ENCODE measurements at regions not wholly inside any gene's neighbourhood (a gene's known extent, or its start where the extent isn't known, plus 50 kb on each side); places are given as distances from the start of the nearest gene placed in this dataset.

GRCh38 chr7:26584326-26584725 is 280.1 kb downstream of the SKAP2 start:
- no peaks in the 10 kb centered on the region for H3K9me3 Mint-ChIP-seq (ENCODE audit: insufficient read depth)
- CTCF ChIA-PET, result no interaction called here
- TF ChIP-seq EZH2 (IDR thresholded peaks at IDR 0.05; ENCODE audit: borderline replicate concordance, insufficient read depth, low read depth, low read length, poor library complexity, severe bottlenecking), result no peak

GRCh38 chr7:26584987-26585665 is 279.3 kb downstream of the SKAP2 start:
- POLR2A ChIA-PET, result no interaction called here
- ATAC-seq (ENCODE audit: low read depth), result no peak
- peaks cover 37% of the 10 kb centered on the region for H3K27me3 Mint-ChIP-seq

More at GRCh38 chr7:26584326-26584725, 280.1 kb downstream of the SKAP2 start:
- no peak overlapping the region for H3K27ac Mint-ChIP-seq
- DNase-seq, result no peak
- H3K4me3 ChIP-seq (ENCODE audit: control extremely low read depth in 1 of 5, extremely low read depth in 1 of 5, insufficient read depth in 1 of 5, low read depth in 2 of 5, low read length in 4 of 5), result no peak overlapping the region
- no peak overlapping the region for H3K4me3 Mint-ChIP-seq
- intact Hi-C loops (cut with micrococcal nuclease), result no loop called here
- no peaks in the 10 kb centered on the region for H4K20me1 ChIP-seq (ENCODE audit: control insufficient read depth, insufficient read depth, low read length, poor library complexity, severe bottlenecking)
- no peaks in the 10 kb centered on the region for H3K79me2 ChIP-seq (ENCODE audit: control insufficient read depth, insufficient read depth, low read length)
- peaks cover 7% of the 10 kb centered on the region for H3K4me1 Mint-ChIP-seq
- no peaks in the 10 kb centered on the region for H3K36me3 ChIP-seq (replicated peaks in 1 of 2; ENCODE audit: control extremely low read depth in 1 of 2, control insufficient read depth in 1 of 2, extremely low read depth in 1 of 2, insufficient read depth in 2 of 2, low read length in 1 of 2)
- H3K9ac ChIP-seq (ENCODE audit: low read length), result no peak overlapping the region
- peaks cover 0 to 14% (median 3%) of the 10 kb centered on the region in 4 experiments for H3K27me3 ChIP-seq (replicated peaks in 1 of 4; ENCODE audit: control extremely low read depth in 1 of 4, control insufficient read depth in 3 of 4, insufficient read depth in 4 of 4, low read length in 3 of 4)
- ATAC-seq (ENCODE audit: low read depth), result no peak
- POLR2A ChIA-PET, result no interaction called here
- H3K9me3 ChIP-seq (ENCODE audit: control extremely low read depth in 1 of 3, control insufficient read depth in 2 of 3, insufficient read depth in 1 of 3, low read length in 2 of 3), result no peaks in the 10 kb centered on the region
- no peak overlapping the region for H3K27ac ChIP-seq (ENCODE audit: low read length in 2 of 2)
- WGBS (ENCODE audit: insufficient coverage), result 100% methylated on average over 1 of the region's 2 CpGs
- H3K27me3 Mint-ChIP-seq, result peaks cover 45% of the 10 kb centered on the region
- no peak overlapping the region for H3K4me2 ChIP-seq (replicated peaks; ENCODE audit: low read depth, low read length, poor library complexity, severe bottlenecking)
- no peak overlapping the region for H2AFZ ChIP-seq (ENCODE audit: insufficient read depth, low read depth, low read length, poor library complexity, severe bottlenecking)
- peaks cover 9 to 10% of the 10 kb centered on the region in 2 donors for H3K4me1 ChIP-seq (ENCODE audit: control insufficient read depth in 2 of 2, insufficient read depth in 2 of 2, low read length in 2 of 2)

More at GRCh38 chr7:26584987-26585665, 279.3 kb downstream of the SKAP2 start:
- Histone ChIP-seq H3K4me3 (ENCODE audit: control extremely low read depth in 1 of 5, extremely low read depth in 1 of 5, insufficient read depth in 1 of 5, low read depth in 2 of 5, low read length in 4 of 5) (no peak overlapping the region), H2AFZ (ENCODE audit: insufficient read depth, low read depth, low read length, poor library complexity, severe bottlenecking) (no peak overlapping the region), H3K36me3 (replicated peaks in 1 of 2; ENCODE audit: control extremely low read depth in 1 of 2, control insufficient read depth in 1 of 2, extremely low read depth in 1 of 2, insufficient read depth in 2 of 2, low read length in 1 of 2) (no peaks in the 10 kb centered on the region), H3K27me3 (replicated peaks in 1 of 4; ENCODE audit: control extremely low read depth in 1 of 4, control insufficient read depth in 3 of 4, insufficient read depth in 4 of 4, low read length in 3 of 4) (peaks cover 0 to 11% (median 1%) of the 10 kb centered on the region in 4 experiments), H3K4me2 (replicated peaks; ENCODE audit: low read depth, low read length, poor library complexity, severe bottlenecking) (no peak overlapping the region), H3K27ac (ENCODE audit: low read length in 2 of 2) (no peak overlapping the region), H4K20me1 (ENCODE audit: control insufficient read depth, insufficient read depth, low read length, poor library complexity, severe bottlenecking) (no peaks in the 10 kb centered on the region), H3K4me1 (ENCODE audit: control insufficient read depth in 2 of 2, insufficient read depth in 2 of 2, low read length in 2 of 2) (peaks cover 9 to 10% of the 10 kb centered on the region in 2 donors), H3K79me2 (ENCODE audit: control insufficient read depth, insufficient read depth, low read length) (no peaks in the 10 kb centered on the region), H3K9me3 (ENCODE audit: control extremely low read depth in 1 of 3, control insufficient read depth in 2 of 3, insufficient read depth in 1 of 3, low read length in 2 of 3) (no peaks in the 10 kb centered on the region), H3K9ac (ENCODE audit: low read length) (no peak overlapping the region)
- Mint-ChIP-seq H3K27ac (no peak overlapping the region), H3K9me3 (ENCODE audit: insufficient read depth) (no peaks in the 10 kb centered on the region), H3K4me3 (no peak overlapping the region), H3K4me1 (peaks cover 7% of the 10 kb centered on the region)
- TF ChIP-seq CTCF (IDR thresholded peaks at IDR 0.05), result no peak
- no peak for TF ChIP-seq EZH2 (IDR thresholded peaks at IDR 0.05; ENCODE audit: borderline replicate concordance, insufficient read depth, low read depth, low read length, poor library complexity, severe bottlenecking)
- DNase-seq, result no peak
- intact Hi-C loops (cut with micrococcal nuclease), result no loop called here
- CTCF ChIA-PET, result no interaction called here
- 100% methylated on average over 3 of the region's 9 CpGs for WGBS (ENCODE audit: insufficient coverage)

Data from B cell (primary cell).